ACC112 (cell line): ENCODE measurements at regions not wholly inside any gene's neighbourhood (a gene's known extent, or its start where the extent isn't known, plus 50 kb on each side); places are given as distances from the start of the nearest gene placed in this dataset.

Experiments
- H2AFZ ChIP-seq: fragments of 200-600 bp; sonication (generic); one replicate; pipeline ENCODE4 v1.6.0; 2017; ENCODE audit warnings: antibody characterized with exemption, low read length; ENCODE audit not compliant: unreplicated experiment
- H3K27ac ChIP-seq: fragments of 200-600 bp; sonication (generic); 2 replicates; pipeline ENCODE4 v1.5.1; 2014; ENCODE audit warnings: low read depth, mild to moderate bottlenecking, antibody characterized with exemption, low read length, moderate library complexity
- H3K27me3 ChIP-seq: fragments of 200-600 bp; sonication (generic); 2 replicates; pipeline ENCODE4 v1.6.1; 2014; ENCODE audit warnings: mild to moderate bottlenecking, antibody characterized with exemption, low read length, moderate library complexity, mixed read lengths; ENCODE audit not compliant: insufficient read depth
- H3K36me3 ChIP-seq: fragments of 200-600 bp; sonication (generic); 2 replicates; pipeline ENCODE4 v1.6.1; 2016; ENCODE audit warnings: mild to moderate bottlenecking, antibody characterized with exemption, low read length, moderate library complexity, mixed read lengths; ENCODE audit not compliant: insufficient read depth
- H3K4me1 ChIP-seq: fragments of 200-600 bp; sonication (generic); one replicate; pipeline ENCODE4 v1.6.1; 2016; ENCODE audit warnings: low read length, mixed read lengths; ENCODE audit not compliant: insufficient read depth, unreplicated experiment, control insufficient read depth
- H3K4me3 ChIP-seq: fragments of 200-600 bp; sonication (generic); 2 replicates; pipeline ENCODE4 v1.5.1; 2014; ENCODE audit warnings: mild to moderate bottlenecking, low read depth, low read length
- H3K79me2 ChIP-seq: fragments of 200-600 bp; sonication (generic); one replicate; pipeline ENCODE4 v1.6.0; 2016; ENCODE audit warnings: low read length; ENCODE audit not compliant: control insufficient read depth, unreplicated experiment, insufficient read depth

GRCh38 chr1:25105836-25106235 is 126.5 kb downstream of the SYF2 start:
- Histone ChIP-seq H3K79me2 (no peaks in the 10 kb centered on the region), H2AFZ (no peak overlapping the region), H3K27ac (no peak overlapping the region), H3K4me3 (no peak overlapping the region), H3K36me3 (no peaks in the 10 kb centered on the region), H3K4me1 (no peaks in the 10 kb centered on the region), H3K27me3 (peaks cover 48% of the 10 kb centered on the region)

GRCh38 chr1:25104932-25105561 is 127.3 kb downstream of the SYF2 start:
- H2AFZ ChIP-seq: no peak overlapping the region
- H3K36me3 ChIP-seq: no peaks in the 10 kb centered on the region
- H3K4me3 ChIP-seq: no peak overlapping the region
- no peaks in the 10 kb centered on the region for H3K4me1 ChIP-seq
- H3K79me2 ChIP-seq: no peaks in the 10 kb centered on the region
- peaks cover 48% of the 10 kb centered on the region for H3K27me3 ChIP-seq
- no peak overlapping the region for H3K27ac ChIP-seq

DNA sequence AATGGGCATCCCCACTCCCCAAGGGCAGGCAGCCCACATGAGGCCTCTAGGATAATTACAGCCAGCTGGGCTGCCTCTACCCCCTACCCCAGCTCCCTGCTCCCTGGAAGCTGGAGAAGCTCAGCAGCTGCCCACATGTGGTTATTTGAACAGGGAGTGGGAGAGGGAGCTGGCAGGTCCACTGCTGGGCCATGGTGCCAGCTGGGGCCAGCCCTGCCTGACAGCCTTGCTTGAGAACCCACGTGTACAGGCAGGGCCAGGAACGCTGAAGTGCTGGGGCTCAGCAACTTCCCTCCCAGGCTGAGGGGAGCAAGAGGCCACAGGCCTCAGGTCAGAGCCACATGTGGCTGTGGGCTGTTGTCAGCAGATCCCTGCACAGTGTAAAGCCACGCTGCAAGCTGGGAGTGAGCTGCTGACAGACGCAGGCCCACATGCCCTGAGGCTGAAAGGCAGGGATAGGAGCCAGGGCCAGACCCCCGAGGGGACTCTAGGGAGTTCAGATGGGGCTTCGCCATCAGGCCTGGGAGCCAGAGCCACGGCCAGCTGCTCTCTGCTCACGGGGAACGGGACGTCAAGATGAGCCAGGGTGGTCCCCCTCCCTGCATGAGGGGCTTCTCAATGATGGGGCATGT is 129.0 kb downstream of the SYF2 start:
- no peaks in the 10 kb centered on the region for H3K4me1 ChIP-seq
- H3K36me3 ChIP-seq: no peaks in the 10 kb centered on the region
- H2AFZ ChIP-seq: no peak overlapping the region
- H3K79me2 ChIP-seq: no peaks in the 10 kb centered on the region
- H3K4me3 ChIP-seq: no peak overlapping the region
- H3K27me3 ChIP-seq: peaks cover 54% of the 10 kb centered on the region
- H3K27ac ChIP-seq: no peak overlapping the region

DNA sequence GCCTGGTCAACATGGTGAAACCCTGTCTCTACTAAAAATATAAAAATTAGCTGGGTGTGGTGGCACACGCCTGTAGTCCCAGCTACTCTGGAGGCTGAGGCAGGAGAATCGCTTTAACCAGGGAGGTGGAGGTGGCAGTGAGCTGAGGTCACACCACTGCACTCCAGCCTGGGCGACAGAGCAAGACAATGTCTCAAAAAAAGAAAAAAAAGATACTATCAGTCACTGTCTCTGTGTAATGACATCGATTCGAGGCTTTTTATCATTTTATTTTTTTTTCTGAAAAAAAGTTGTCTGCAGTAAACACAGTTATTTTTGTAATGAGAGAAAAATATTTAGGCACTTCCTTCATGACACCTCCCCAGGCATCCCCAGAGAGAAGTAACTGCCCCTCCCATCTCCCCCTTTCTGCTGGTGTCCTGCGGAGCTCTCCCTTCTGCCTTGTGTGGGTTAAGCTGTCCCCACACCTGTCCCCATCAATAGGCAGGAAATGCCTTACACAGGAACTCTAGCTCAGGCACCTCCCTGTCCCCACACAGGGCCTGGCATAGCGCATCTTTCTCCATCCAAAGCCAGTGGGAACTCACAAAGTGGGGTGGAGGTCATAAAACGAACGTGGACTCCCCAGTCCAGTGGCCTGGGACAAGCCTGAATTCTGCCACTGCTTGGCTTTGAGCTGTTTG is 132.0 kb downstream of the SYF2 start:
- Histone ChIP-seq H3K4me3 (no peak overlapping the region), H3K27ac (no peak overlapping the region), H2AFZ (no peak overlapping the region), H3K4me1 (no peaks in the 10 kb centered on the region), H3K36me3 (no peaks in the 10 kb centered on the region), H3K79me2 (no peaks in the 10 kb centered on the region), H3K27me3 (peaks cover 58% of the 10 kb centered on the region)

DNA sequence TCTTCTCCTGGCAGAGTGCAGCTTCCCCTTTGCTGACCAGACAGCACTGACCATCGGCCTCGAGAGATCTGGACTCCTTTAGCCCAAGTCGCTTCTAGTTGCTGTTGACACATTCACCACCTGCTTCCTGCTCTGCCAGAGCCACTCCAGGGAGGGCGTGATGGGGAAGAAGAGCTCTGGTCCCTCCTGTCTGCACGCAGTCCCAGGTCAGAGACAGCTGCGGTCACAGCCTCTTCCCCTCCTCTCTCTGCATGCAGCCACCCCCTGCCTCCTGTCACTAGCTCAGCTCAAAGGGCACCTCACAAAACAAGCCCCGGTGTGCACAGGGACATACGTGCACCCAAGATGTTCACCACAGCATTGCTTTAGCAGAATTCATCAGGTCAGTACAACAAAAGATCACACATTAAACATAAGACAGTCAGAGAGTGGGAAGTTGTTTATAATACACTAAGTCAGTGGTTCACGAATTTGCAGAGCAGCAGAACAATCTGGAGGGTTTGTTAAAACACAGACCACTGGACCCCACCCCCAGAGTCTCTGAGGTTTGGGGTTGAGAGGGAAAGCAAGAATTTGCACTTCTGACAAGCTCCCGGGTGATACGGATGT is 132.9 kb downstream of the SYF2 start:
- Histone ChIP-seq H3K4me1 (no peaks in the 10 kb centered on the region), H3K36me3 (no peaks in the 10 kb centered on the region), H3K79me2 (no peaks in the 10 kb centered on the region), H2AFZ (no peak overlapping the region), H3K27ac (no peak overlapping the region), H3K4me3 (no peak overlapping the region), H3K27me3 (peaks cover 58% of the 10 kb centered on the region)

DNA sequence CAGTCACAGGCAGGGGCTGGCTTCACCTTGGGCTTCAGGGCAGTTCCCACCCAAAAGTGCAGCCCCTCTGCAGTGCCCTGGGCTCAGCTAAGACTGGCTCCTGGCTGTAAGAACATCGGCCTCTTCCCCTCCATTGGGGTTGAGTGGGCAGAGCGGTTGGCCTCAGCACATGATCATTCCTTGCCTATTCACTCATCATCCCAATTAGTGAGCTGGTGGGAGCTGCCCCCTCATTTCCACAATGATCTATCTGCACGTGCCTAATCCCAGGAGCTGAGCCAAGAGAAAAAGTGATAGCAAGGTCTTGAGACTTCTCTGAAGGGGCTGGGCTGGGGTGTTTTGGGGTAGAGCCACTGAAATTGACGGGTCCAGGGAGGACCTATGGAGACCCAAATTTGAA is 133.6 kb downstream of the SYF2 start:
- H2AFZ ChIP-seq: no peak overlapping the region
- H3K4me3 ChIP-seq: no peak overlapping the region
- H3K79me2 ChIP-seq: no peaks in the 10 kb centered on the region
- peaks cover 59% of the 10 kb centered on the region for H3K27me3 ChIP-seq
- no peak overlapping the region for H3K27ac ChIP-seq
- no peaks in the 10 kb centered on the region for H3K4me1 ChIP-seq
- no peaks in the 10 kb centered on the region for H3K36me3 ChIP-seq

GRCh38 chr1:25096307-25097150 is 135.8 kb downstream of the SYF2 start:
- Histone ChIP-seq H3K4me1 (no peaks in the 10 kb centered on the region), H3K79me2 (no peaks in the 10 kb centered on the region), H3K4me3 (no peak overlapping the region), H2AFZ (no peak overlapping the region), H3K36me3 (no peaks in the 10 kb centered on the region), H3K27me3 (peaks cover 59% of the 10 kb centered on the region), H3K27ac (no peak overlapping the region)

DNA sequence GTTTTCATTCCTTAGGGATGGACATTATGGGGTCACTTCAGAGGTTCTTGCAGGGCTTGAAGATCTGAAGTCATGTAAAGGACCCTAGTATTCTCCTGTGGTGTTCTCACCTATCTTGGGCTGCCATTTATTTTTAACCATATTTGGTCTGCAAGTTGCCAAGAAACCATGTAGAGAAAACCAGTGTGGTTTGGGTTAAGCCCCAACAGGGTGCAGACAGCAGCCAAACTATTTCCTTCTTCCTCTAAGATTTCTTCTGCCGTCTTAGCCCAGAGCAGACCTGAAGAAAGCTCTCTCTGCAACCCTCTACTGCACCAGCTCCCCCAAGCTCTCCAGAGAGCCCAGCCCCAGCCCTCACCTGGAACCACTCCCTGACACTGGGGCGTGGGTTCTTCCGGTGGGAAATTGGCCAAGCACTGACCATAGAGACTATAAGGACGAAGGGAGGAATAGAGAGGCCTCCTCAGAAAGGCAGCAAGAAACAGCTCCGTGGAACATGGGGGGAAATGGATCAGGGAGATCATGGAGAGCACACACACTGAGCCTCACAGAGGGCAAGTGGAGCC is 136.6 kb downstream of the SYF2 start:
- Histone ChIP-seq H3K36me3 (no peaks in the 10 kb centered on the region), H3K27ac (no peak overlapping the region), H3K27me3 (peaks cover 62% of the 10 kb centered on the region), H2AFZ (no peak overlapping the region), H3K79me2 (no peaks in the 10 kb centered on the region), H3K4me3 (no peak overlapping the region), H3K4me1 (no peaks in the 10 kb centered on the region)

DNA sequence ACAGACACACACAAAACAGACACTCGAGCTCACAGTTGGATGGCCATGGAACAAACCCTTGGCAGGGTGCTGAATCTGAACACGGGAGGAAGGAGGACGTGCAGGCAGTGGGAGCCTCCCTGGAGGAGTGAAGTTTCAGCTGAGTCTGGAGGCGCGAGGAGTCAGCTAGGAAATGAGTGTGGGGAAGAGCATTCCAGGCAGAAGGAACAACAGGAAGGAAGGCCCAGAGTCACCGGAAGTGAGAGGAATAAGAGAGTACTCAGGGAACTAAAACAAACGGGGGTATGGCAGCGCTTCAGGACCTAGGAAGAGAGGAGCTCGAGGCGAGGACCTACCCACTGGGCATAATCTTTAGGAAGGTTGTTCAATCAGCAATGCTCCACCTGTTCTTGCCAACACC is 137.3 kb downstream of the SYF2 start:
- Histone ChIP-seq H3K36me3 (no peaks in the 10 kb centered on the region), H2AFZ (no peak overlapping the region), H3K4me1 (no peaks in the 10 kb centered on the region), H3K27ac (no peak overlapping the region), H3K27me3 (peaks cover 62% of the 10 kb centered on the region), H3K4me3 (no peak overlapping the region), H3K79me2 (no peaks in the 10 kb centered on the region)

DNA sequence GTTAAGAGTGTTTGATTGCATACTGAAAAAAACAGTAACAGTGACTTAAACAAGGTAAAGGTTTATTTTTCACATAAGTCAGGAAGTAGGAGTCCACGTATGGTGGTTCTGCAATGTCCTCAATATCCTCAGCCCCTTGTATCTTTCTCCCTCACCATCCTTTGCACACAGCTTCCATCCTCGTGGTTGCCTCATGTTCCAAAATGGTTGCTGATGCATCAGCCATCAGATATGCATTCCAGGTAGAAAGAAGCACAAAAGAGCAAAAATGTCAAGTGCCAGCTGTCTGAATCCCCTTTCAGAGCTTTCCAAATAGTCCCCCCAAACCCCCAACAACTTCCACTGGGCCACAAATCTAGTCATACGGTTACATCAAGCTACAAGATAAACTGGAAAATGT is 138.1 kb downstream of the SYF2 start:
- no peaks in the 10 kb centered on the region for H3K36me3 ChIP-seq
- H3K4me1 ChIP-seq: no peaks in the 10 kb centered on the region
- H3K79me2 ChIP-seq: no peaks in the 10 kb centered on the region
- H3K27ac ChIP-seq: no peak overlapping the region
- H3K4me3 ChIP-seq: no peak overlapping the region
- no peak overlapping the region for H2AFZ ChIP-seq
- peaks cover 61% of the 10 kb centered on the region for H3K27me3 ChIP-seq
